Nephron (organoid): ENCODE measurements at regions not wholly inside any gene's neighbourhood (a gene's known extent, or its start where the extent isn't known, plus 50 kb on each side); places are given as distances from the start of the nearest gene placed in this dataset.

Source experiments
- H3K27ac Mint-ChIP-seq, 3 experiments: 2 replicates each; pipeline ENCODE4 v1.8.0; 2020; ENCODE audit warnings: mixed read lengths in 3 of 3, mild to moderate bottlenecking in 2 of 3, moderate library complexity in 1 of 3
- H3K27me3 Mint-ChIP-seq: 2 replicates; pipeline ENCODE4 v1.8.0; 2021; ENCODE audit warnings: low read depth, mild to moderate bottlenecking, moderate library complexity, mixed read lengths
- H3K36me3 Mint-ChIP-seq: 2 replicates; pipeline ENCODE4 v1.8.0; 2020; ENCODE audit warnings: low read depth, mixed read lengths
- H3K4me1 Mint-ChIP-seq: 2 replicates; pipeline ENCODE4 v1.8.0; 2020; ENCODE audit warnings: mixed read lengths
- H3K4me3 Mint-ChIP-seq, 3 experiments: 2 replicates each; pipeline ENCODE4 v1.8.0; 2020; ENCODE audit warnings: mild to moderate bottlenecking in 3 of 3, mixed read lengths in 3 of 3, moderate library complexity in 2 of 3
- H3K9me3 Mint-ChIP-seq: 2 replicates; pipeline ENCODE4 v1.8.0; 2020; ENCODE audit warnings: mixed read lengths
- TF ChIP-seq, protein P1 (sequence below), 3 experiments: fragments of 200-600 bp; sonication (generic); IDR thresholded peaks; one replicate each; pipeline ENCODE4 v1.5.0; 2021; ENCODE audit warnings: antibody characterized with exemption in 3 of 3; ENCODE audit not compliant: unreplicated experiment in 3 of 3

DNA sequence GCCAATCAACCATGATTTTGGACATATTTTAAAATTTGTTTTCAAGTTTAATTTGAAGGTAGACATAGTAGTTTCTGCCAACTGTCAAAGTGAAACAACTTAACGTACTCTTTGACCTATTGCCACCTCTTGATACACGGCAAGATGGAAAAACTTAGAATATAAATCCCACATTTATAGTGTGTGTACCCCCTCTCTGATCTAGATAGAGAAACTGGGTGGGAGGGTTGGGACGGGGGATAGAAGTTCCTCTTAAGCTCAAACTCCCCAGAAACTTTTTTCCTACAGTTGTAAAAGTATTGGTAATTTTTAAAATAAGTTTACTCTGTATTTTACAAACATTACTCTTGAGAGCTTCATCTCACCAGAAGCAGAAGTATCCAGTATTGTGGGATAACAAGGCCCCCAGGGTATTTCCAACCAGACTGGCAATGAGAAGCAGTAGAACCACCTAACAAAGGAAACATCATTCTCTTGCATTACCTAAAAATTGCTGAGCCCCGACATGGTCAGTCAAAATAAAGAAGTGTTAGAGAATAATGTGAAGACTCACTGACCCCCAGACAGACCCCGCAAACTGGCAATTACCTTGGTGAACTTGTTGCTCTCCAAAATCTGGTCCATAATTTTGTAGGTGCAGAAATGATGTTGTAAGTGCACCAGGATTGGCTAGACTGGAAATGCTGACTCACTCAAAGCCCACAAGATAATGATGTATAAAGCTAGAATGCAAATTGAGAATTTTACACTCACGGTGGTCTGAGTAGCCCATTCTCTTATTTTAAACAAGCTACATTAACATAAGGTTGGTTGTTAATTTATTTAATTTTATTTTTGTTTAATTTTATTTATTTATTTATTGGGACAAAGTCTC, 74.7 kb upstream of the TNFAIP3 start:
- Mint-ChIP-seq H3K4me1 (peaks cover 4% of the 10 kb centered on the region), H3K4me3 (no peak overlapping the region), H3K9me3 (peaks cover 2% of the 10 kb centered on the region), H3K27me3 (no peaks in the 10 kb centered on the region), H3K27ac (no peak overlapping the region), H3K36me3 (no peaks in the 10 kb centered on the region)
- TF ChIP-seq, protein P1, sequence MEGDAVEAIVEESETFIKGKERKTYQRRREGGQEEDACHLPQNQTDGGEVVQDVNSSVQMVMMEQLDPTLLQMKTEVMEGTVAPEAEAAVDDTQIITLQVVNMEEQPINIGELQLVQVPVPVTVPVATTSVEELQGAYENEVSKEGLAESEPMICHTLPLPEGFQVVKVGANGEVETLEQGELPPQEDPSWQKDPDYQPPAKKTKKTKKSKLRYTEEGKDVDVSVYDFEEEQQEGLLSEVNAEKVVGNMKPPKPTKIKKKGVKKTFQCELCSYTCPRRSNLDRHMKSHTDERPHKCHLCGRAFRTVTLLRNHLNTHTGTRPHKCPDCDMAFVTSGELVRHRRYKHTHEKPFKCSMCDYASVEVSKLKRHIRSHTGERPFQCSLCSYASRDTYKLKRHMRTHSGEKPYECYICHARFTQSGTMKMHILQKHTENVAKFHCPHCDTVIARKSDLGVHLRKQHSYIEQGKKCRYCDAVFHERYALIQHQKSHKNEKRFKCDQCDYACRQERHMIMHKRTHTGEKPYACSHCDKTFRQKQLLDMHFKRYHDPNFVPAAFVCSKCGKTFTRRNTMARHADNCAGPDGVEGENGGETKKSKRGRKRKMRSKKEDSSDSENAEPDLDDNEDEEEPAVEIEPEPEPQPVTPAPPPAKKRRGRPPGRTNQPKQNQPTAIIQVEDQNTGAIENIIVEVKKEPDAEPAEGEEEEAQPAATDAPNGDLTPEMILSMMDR (IDR thresholded peaks at IDR 0.05; ENCODE audit: unreplicated experiment in 3 of 3) = no peak

DNA sequence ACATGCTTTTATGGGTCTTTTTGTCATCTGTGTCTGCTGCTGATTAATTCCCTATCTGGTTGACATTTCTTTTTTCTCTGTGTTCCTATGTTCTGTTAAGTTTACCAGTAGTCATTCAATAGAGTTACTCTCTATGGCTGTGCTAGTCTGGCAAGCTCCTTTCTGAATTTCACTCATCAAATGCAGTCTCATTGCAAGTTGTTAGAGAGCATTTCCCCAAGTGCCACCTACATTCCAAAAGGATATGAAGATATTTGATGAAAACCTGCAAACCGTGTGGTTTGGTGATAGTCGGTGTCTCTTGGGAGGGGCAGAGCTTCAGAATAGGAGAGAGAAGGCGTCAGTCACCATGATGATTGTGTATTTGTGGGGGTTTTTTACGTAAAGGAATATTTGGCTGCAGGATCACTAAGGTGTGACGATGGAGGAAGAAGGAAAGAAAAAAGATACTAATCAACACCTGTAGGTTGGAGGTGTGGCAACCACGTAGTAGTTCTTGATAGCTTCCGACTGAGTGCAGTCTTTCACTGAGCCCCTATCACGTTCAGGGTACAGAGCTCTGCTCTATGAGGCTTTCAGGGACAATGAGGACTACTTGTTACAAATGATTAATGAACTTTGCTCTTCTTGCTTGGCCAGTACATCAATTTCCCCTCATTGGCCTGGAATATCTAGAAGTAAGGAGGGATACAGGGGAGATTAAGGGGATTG, 73.1 kb upstream of the TNFAIP3 start:
- Mint-ChIP-seq H3K36me3 (no peaks in the 10 kb centered on the region), H3K4me1 (peaks cover 4% of the 10 kb centered on the region), H3K4me3 (no peak overlapping the region), H3K27me3 (no peaks in the 10 kb centered on the region), H3K9me3 (peaks cover 2% of the 10 kb centered on the region), H3K27ac (no peak overlapping the region)
- TF ChIP-seq, protein P1 (IDR thresholded peaks at IDR 0.05; ENCODE audit: unreplicated experiment in 3 of 3) = no peak

DNA sequence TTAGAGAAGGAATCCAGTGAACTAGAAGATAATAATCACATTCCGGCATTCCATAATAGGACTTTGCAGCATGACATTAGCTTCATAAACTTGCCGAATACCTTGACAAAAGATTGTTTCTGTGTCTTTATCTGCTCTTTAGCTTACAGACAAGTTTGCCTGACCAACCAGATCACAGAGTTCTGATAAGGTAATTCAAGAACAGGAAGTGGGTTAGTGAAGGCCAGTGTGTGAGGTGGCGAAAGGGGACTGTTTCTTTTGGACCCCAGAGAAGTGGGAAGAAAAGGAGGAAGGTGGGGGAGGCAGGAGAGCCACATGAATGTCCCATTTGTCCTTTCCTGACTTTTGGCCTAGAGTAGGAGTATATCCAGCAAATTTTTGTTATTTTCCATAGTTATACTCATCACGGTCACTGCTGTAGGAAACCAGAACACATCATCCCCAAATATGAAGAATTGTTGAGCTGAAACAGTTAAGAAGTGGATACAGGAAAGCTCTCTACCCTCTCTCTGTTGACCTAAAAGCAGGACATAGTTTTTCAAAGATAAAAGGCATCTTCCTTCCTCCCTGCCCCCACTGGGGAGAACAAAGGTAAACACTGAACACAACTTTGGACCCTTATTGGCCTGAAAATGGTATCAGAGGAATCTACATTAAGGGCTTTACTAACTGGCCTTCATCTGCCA, 72.4 kb upstream of the TNFAIP3 start:
- Mint-ChIP-seq H3K4me3 (no peak overlapping the region), H3K4me1 (peaks cover 4% of the 10 kb centered on the region), H3K9me3 (peaks cover 2% of the 10 kb centered on the region), H3K27ac (no peak overlapping the region), H3K27me3 (no peaks in the 10 kb centered on the region), H3K36me3 (no peaks in the 10 kb centered on the region)
- TF ChIP-seq, protein P1 (IDR thresholded peaks at IDR 0.05; ENCODE audit: unreplicated experiment in 3 of 3) = no peak

DNA sequence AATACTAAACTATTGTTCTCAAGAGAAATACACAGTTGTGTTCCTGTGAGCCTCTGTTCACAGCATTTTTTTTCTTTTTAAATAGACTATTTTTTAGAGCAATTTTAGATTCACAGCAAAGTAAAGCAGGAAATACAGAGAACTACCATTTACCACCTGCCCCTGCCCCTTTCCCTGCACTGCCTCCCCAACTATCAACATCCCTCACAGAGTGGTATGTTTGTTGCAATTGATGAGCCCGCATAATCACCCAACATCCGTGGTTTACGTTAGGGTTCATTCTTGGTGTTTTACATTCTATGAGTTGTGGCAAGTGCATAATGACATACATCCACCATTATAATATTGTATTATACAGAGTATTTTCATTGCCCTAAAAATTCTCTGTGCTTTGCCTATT, 71.6 kb upstream of the TNFAIP3 start:
- TF ChIP-seq, protein P1 (IDR thresholded peaks at IDR 0.05; ENCODE audit: unreplicated experiment in 3 of 3) = no peak
- no peak overlapping the region for H3K4me3 Mint-ChIP-seq
- no peaks in the 10 kb centered on the region for H3K9me3 Mint-ChIP-seq
- H3K36me3 Mint-ChIP-seq = no peaks in the 10 kb centered on the region
- no peak overlapping the region for H3K27ac Mint-ChIP-seq
- H3K4me1 Mint-ChIP-seq = peaks cover 4% of the 10 kb centered on the region
- H3K27me3 Mint-ChIP-seq = no peaks in the 10 kb centered on the region

DNA sequence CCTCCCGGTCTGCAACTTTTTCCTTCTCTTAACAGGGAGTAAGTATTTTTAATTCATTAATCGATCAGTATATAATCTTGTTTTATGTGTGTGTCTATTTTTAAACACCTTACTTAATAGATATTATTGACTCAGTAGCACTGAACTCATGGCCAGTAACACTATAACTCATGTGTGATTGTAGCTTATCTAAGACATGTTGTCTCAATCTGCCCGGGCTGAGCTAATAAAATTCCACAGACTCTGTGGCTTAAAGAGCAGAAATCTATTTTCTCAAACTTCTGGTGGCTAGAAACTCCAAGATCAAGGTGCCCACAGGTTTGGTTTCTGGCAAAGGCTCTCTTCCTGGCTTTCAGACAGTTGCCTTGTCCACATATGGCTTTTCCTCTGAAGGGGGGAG, 68.8 kb upstream of the TNFAIP3 start:
- TF ChIP-seq, protein P1 (IDR thresholded peaks at IDR 0.05; ENCODE audit: unreplicated experiment in 3 of 3) = no peak
- H3K27me3 Mint-ChIP-seq = peaks cover under 1% of the 10 kb centered on the region
- no peaks in the 10 kb centered on the region for H3K36me3 Mint-ChIP-seq
- H3K4me1 Mint-ChIP-seq = peaks cover 4% of the 10 kb centered on the region
- no peak overlapping the region for H3K27ac Mint-ChIP-seq
- no peaks in the 10 kb centered on the region for H3K9me3 Mint-ChIP-seq
- H3K4me3 Mint-ChIP-seq = no peak overlapping the region
